PC-9 (cell line): ENCODE measurements at regions not wholly inside any gene's neighbourhood (a gene's known extent, or its start where the extent isn't known, plus 50 kb on each side); places are given as distances from the start of the nearest gene placed in this dataset.

Experiments used
- BruUV-seq: library from RNA; stranded (reverse); fragments of 400-500 nt; replicated peaks from 2 replicates; lab custom pipeline; 2021; lab: Mats Ljungman, UMichigan
- CTCF ChIA-PET: fragments of 300-600 bp; sonication (Branson Sonifier 250); formaldehyde crosslinking; loops from one replicate; lab custom pipeline; 2022; ENCODE audit warnings: antibody characterized with exemption; lab: Charles Lee
- POLR2A ChIA-PET: fragments of 300-600 bp; sonication (Branson Sonifier 250); formaldehyde crosslinking; loops from one replicate; lab custom pipeline; 2022; ENCODE audit warnings: antibody characterized with exemption; ENCODE audit not compliant: unreplicated experiment; lab: Charles Lee
- DNase-seq, 2 experiments: peaks; one replicate each; pipeline versions ENCODE4 v3.0.0 to v3.0.0-alpha.2; 2015 to 2022; ENCODE audit warnings: mixed read lengths in 1 of 2
- H2AFZ ChIP-seq: fragments of 200-600 bp; sonication (generic); 2 replicates; pipeline ENCODE4 v1.8.1; 2017; ENCODE audit warnings: antibody characterized with exemption
- H3F3A ChIP-seq: fragments of 200-600 bp; sonication (generic); 2 replicates; pipeline ENCODE4 v1.8.1; 2017; ENCODE audit warnings: antibody characterized with exemption, mild to moderate bottlenecking, low read depth; ENCODE audit not compliant: insufficient read depth
- H3K27ac ChIP-seq: fragments of 200-600 bp; sonication (generic); 2 replicates; pipeline ENCODE4 v1.6.1; 2016; ENCODE audit warnings: mixed run types
- H3K27me3 ChIP-seq: fragments of 200-600 bp; sonication (generic); 2 replicates; pipeline ENCODE4 v1.6.1; 2016; ENCODE audit warnings: low read depth, mixed run types; ENCODE audit not compliant: insufficient read depth
- H3K36me3 ChIP-seq: fragments of 200-600 bp; sonication (generic); 2 replicates; pipeline ENCODE4 v1.6.1; 2016; ENCODE audit warnings: low read depth, mixed run types
- H3K4me1 ChIP-seq: fragments of 200-600 bp; sonication (generic); replicated peaks from 2 replicates; pipeline ENCODE4 v1.6.1; 2016; ENCODE audit warnings: mixed run types; ENCODE audit not compliant: insufficient read depth
- H3K4me2 ChIP-seq: fragments of 200-600 bp; sonication (generic); 2 replicates; pipeline ENCODE4 v1.6.1; 2017; ENCODE audit warnings: mixed run types
- H3K4me3 ChIP-seq: fragments of 200-600 bp; sonication (generic); 2 replicates; pipeline ENCODE4 v1.6.1; 2016; ENCODE audit warnings: mixed run types
- H3K79me2 ChIP-seq: fragments of 200-600 bp; sonication (generic); 2 replicates; pipeline ENCODE4 v1.6.1; 2017; ENCODE audit warnings: low read depth, mixed run types
- H3K9me2 ChIP-seq: fragments of 200-600 bp; sonication (generic); 2 replicates; pipeline ENCODE4 v1.8.1; 2017; ENCODE audit warnings: mild to moderate bottlenecking; ENCODE audit not compliant: insufficient read depth
- H3K9me3 ChIP-seq: fragments of 200-600 bp; sonication (generic); 2 replicates; pipeline ENCODE4 v1.8.1; 2016; ENCODE audit warnings: low read depth; ENCODE audit not compliant: insufficient read depth
- H4K20me1 ChIP-seq: fragments of 200-600 bp; sonication (generic); 2 replicates; pipeline ENCODE4 v1.8.1; 2017; ENCODE audit not compliant: insufficient read depth
- EZH2 ChIP-seq: fragments of 200-600 bp; sonication (generic); IDR thresholded peaks from 2 replicates; pipeline ENCODE4 v1.8.0; 2017; ENCODE audit warnings: antibody characterized with exemption, low read depth
- intact Hi-C: fragments of 100-400 bp; cut with micrococcal nuclease; formaldehyde crosslinking; loops from one replicate; pipeline ENCODE4 v1.10.0; 2022; ENCODE audit not compliant: unreplicated experiment
- TF ChIP-seq, protein P1 (sequence below): fragments of 200-600 bp; sonication (generic); conservative IDR thresholded peaks from 2 replicates; pipeline ENCODE4 v1.6.1; 2017; ENCODE audit warnings: mixed run types, antibody characterized with exemption, mild to moderate bottlenecking, moderate library complexity

DNA sequence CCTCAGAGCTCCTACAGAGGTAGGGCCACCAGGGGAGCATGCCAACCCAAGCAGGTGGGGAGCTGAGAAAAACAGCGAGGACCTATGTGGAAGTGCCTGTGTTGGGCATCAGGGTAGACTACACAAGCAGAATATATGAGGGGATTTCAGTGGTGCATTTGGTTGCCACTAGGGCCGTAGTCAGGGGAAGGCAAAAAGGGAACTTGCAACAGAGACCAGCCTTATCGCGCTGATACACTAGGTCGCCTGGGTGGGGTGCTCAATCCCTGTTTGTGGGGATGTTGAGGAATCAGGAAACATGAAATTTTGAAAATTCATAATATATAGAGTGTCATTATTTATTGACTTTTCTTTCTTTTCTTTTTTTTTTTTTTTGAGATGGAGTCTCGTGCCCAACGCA, 370.9 kb upstream of the PRR16 start:
- DNase-seq: no peak
- no peaks in the 10 kb centered on the region for H3K79me2 ChIP-seq
- ChIA-PET CTCF (no interaction called here), POLR2A (no interaction called here)
- no peak overlapping the region for H3K27ac ChIP-seq
- TF ChIP-seq, protein P1, sequence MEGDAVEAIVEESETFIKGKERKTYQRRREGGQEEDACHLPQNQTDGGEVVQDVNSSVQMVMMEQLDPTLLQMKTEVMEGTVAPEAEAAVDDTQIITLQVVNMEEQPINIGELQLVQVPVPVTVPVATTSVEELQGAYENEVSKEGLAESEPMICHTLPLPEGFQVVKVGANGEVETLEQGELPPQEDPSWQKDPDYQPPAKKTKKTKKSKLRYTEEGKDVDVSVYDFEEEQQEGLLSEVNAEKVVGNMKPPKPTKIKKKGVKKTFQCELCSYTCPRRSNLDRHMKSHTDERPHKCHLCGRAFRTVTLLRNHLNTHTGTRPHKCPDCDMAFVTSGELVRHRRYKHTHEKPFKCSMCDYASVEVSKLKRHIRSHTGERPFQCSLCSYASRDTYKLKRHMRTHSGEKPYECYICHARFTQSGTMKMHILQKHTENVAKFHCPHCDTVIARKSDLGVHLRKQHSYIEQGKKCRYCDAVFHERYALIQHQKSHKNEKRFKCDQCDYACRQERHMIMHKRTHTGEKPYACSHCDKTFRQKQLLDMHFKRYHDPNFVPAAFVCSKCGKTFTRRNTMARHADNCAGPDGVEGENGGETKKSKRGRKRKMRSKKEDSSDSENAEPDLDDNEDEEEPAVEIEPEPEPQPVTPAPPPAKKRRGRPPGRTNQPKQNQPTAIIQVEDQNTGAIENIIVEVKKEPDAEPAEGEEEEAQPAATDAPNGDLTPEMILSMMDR: no peak
- TF ChIP-seq EZH2: no peak
- no peaks in the 10 kb centered on the region for H3F3A ChIP-seq
- H3K4me2 ChIP-seq: no peak overlapping the region
- BruUV-seq: no TSS peak
- no peaks in the 10 kb centered on the region for H3K9me3 ChIP-seq
- H2AFZ ChIP-seq: no peak overlapping the region
- H3K4me3 ChIP-seq: no peak overlapping the region
- H4K20me1 ChIP-seq: no peaks in the 10 kb centered on the region
- no peaks in the 10 kb centered on the region for H3K27me3 ChIP-seq
- H3K9me2 ChIP-seq: no peaks in the 10 kb centered on the region
- intact Hi-C loops: no loop called here
- no peaks in the 10 kb centered on the region for H3K36me3 ChIP-seq
- H3K4me1 ChIP-seq: no peaks in the 10 kb centered on the region

DNA sequence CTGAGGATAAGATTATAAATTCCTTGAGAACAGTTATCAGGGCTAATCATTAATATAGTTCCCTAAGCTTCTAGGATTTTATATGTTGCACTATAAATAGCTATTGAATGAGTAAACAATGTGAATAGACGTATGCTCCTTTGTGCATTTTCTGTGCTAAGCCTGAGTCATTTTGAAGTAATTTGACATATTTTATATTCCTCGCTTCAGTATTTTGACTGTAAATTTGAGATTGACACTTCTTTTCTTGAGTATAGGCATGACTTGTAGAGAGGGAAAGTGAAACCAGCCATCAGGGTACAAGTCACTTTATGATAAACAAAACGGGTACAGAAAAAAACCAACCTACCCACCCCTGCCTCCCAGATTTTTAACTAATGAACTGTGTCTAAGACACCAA, 367.7 kb upstream of the PRR16 start:
- Histone ChIP-seq H3K4me1 (no peaks in the 10 kb centered on the region), H3K4me2 (no peak overlapping the region), H3K27me3 (no peaks in the 10 kb centered on the region), H4K20me1 (no peaks in the 10 kb centered on the region), H3K36me3 (no peaks in the 10 kb centered on the region), H2AFZ (no peak overlapping the region), H3K9me3 (no peaks in the 10 kb centered on the region), H3K79me2 (no peaks in the 10 kb centered on the region), H3K27ac (no peak overlapping the region), H3F3A (no peaks in the 10 kb centered on the region), H3K9me2 (no peaks in the 10 kb centered on the region), H3K4me3 (no peak overlapping the region)
- no peak for DNase-seq
- intact Hi-C loops: no loop called here
- no TSS peak for BruUV-seq
- ChIA-PET POLR2A (no interaction called here), CTCF (no interaction called here)
- TF ChIP-seq EZH2: no peak
- TF ChIP-seq, protein P1: no peak

DNA sequence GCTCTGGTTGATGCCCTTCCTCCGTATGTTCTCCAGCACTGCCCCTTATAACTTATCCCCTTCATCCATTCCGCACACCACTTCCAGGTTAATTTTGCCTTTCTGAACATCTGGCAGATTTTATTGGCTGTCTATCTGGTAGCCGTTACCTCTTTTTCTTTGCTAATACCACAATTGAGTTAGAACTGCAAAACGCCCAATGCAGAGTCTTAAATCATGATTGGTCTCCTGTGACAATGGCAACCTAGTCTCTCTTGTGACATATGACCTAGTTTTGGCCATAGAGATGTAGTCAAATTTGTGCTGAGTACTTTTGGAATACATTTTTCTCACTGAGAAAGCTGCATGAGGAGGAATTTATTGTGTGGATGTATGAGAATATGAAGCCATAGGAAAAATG, 365.7 kb upstream of the PRR16 start:
- Histone ChIP-seq H3K27me3 (no peaks in the 10 kb centered on the region), H3K4me2 (no peak overlapping the region), H3K4me1 (no peaks in the 10 kb centered on the region), H3K36me3 (no peaks in the 10 kb centered on the region), H3F3A (no peaks in the 10 kb centered on the region), H4K20me1 (no peaks in the 10 kb centered on the region), H2AFZ (no peak overlapping the region), H3K9me2 (no peaks in the 10 kb centered on the region), H3K9me3 (no peaks in the 10 kb centered on the region), H3K4me3 (no peak overlapping the region), H3K79me2 (no peaks in the 10 kb centered on the region), H3K27ac (no peak overlapping the region)
- POLR2A ChIA-PET: no interaction called here
- BruUV-seq: no TSS peak
- no peak for DNase-seq
- TF ChIP-seq EZH2: no peak
- TF ChIP-seq, protein P1: no peak
- intact Hi-C loops: no loop called here
- CTCF ChIA-PET: no interaction called here
